ENCODE measurements at regions not wholly inside any gene's neighbourhood (a gene's known extent, or its start where the extent isn't known, plus 50 kb on each side); places are given as distances from the start of the nearest gene placed in this dataset.
A peak's percentile ranks its signal among the peaks of the same experiment; 100 is the strongest.

DNA sequence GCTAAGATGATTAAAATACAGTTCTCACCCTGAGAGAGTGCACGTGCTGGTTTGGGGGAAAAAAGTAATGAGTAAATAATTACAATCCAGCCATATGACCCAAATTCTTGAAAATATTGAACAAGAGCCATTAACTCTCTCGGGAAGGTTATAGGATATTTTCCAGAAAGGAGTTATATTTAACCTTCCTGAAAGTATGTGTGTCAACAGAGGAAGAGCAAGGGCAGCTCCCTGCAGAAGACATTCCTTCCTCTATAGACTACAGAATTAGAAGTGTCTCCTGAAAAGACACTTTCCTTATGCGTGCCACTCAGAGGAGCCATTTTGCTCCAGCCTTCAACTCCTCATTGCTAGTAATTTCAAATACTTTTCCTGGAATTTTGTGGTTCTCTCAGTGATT lies 648.7 kb downstream of the USP25 start:
- H3K4me1 Mint-ChIP-seq (ENCODE audit: low read depth), result peaks cover 49% of the 10 kb centered on the region
- H3K36me3 Mint-ChIP-seq (ENCODE audit: low read depth), result no peaks in the 10 kb centered on the region
- H3K27me3 Mint-ChIP-seq (ENCODE audit: low read depth), result no peaks in the 10 kb centered on the region
- no peak for DNase-seq (ENCODE audit: low spot score)
- H3K27ac Mint-ChIP-seq (ENCODE audit: unreplicated experiment), result peak overlapping the region; percentile 49
- TF ChIP-seq, protein P1, sequence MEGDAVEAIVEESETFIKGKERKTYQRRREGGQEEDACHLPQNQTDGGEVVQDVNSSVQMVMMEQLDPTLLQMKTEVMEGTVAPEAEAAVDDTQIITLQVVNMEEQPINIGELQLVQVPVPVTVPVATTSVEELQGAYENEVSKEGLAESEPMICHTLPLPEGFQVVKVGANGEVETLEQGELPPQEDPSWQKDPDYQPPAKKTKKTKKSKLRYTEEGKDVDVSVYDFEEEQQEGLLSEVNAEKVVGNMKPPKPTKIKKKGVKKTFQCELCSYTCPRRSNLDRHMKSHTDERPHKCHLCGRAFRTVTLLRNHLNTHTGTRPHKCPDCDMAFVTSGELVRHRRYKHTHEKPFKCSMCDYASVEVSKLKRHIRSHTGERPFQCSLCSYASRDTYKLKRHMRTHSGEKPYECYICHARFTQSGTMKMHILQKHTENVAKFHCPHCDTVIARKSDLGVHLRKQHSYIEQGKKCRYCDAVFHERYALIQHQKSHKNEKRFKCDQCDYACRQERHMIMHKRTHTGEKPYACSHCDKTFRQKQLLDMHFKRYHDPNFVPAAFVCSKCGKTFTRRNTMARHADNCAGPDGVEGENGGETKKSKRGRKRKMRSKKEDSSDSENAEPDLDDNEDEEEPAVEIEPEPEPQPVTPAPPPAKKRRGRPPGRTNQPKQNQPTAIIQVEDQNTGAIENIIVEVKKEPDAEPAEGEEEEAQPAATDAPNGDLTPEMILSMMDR (IDR thresholded peaks at IDR 0.05), result peak; percentile 39
- no peaks in the 10 kb centered on the region for H3K9me3 Mint-ChIP-seq (ENCODE audit: low read depth)
- H3K4me3 Mint-ChIP-seq (ENCODE audit: unreplicated experiment), result peak overlapping the region; percentile 7

DNA sequence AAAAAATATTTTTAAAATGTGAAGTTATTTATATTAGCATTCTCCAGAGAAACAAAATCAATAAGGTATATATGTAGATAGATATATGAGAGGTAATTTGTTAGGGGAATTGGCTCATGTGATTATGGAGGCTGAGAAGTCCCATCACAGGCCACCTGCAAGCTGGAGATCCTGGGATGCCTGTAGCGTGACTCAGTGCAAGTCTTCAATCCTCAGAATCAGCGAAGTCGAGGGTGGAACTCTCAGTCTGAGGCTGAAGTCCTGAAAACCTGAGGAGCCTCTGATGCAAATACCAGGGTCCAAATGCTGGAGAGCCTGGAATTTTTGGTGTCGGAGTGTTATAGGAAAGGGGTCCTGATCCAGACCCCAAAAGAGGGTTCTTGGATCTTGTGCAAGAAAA lies 658.5 kb downstream of the USP25 start:
- no peaks in the 10 kb centered on the region for H3K9me3 Mint-ChIP-seq (ENCODE audit: low read depth)
- DNase-seq (ENCODE audit: low spot score), result no peak
- TF ChIP-seq, protein P1 (IDR thresholded peaks at IDR 0.05), result no peak
- H3K27ac Mint-ChIP-seq (ENCODE audit: unreplicated experiment), result no peak overlapping the region
- H3K4me3 Mint-ChIP-seq (ENCODE audit: unreplicated experiment), result no peak overlapping the region
- no peaks in the 10 kb centered on the region for H3K4me1 Mint-ChIP-seq (ENCODE audit: low read depth)
- H3K36me3 Mint-ChIP-seq (ENCODE audit: low read depth), result peaks cover 6% of the 10 kb centered on the region
- no peaks in the 10 kb centered on the region for H3K27me3 Mint-ChIP-seq (ENCODE audit: low read depth)

DNA sequence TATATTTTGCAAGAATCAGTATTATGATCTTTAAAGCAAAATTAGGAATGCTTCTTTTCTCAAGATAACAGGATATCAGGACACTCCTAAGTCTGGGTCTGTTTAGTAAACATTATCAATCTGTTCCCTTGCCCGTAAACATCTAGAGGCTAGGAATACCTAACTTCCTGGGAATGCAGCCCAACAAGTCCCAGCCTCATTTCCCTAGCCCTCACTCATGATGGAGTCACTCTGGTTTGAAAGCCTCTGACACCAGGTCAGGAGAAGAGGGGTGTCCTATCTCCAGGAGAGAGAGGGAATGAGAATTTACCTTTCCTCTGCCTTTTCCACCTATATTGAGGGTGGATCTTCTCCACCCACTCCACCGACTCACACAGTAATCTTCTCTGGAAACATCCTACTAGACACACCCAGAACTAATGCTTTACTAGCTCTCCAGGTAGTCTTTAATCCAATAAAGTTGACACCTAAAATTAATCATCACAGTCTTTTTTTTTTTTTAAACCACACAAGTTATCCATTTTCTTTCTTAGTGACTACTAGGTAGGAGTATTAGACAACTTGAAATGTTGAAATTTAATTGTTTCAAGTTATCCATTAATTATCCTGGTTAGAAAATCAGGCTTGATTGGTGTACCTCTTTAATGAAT lies 659.3 kb downstream of the USP25 start:
- no peak overlapping the region for H3K4me3 Mint-ChIP-seq (ENCODE audit: unreplicated experiment)
- H3K27me3 Mint-ChIP-seq (ENCODE audit: low read depth), result no peaks in the 10 kb centered on the region
- TF ChIP-seq, protein P1 (IDR thresholded peaks at IDR 0.05), result no peak
- no peaks in the 10 kb centered on the region for H3K9me3 Mint-ChIP-seq (ENCODE audit: low read depth)
- no peak for DNase-seq (ENCODE audit: low spot score)
- peaks cover 6% of the 10 kb centered on the region for H3K36me3 Mint-ChIP-seq (ENCODE audit: low read depth)
- H3K4me1 Mint-ChIP-seq (ENCODE audit: low read depth), result no peaks in the 10 kb centered on the region
- H3K27ac Mint-ChIP-seq (ENCODE audit: unreplicated experiment), result no peak overlapping the region

DNA sequence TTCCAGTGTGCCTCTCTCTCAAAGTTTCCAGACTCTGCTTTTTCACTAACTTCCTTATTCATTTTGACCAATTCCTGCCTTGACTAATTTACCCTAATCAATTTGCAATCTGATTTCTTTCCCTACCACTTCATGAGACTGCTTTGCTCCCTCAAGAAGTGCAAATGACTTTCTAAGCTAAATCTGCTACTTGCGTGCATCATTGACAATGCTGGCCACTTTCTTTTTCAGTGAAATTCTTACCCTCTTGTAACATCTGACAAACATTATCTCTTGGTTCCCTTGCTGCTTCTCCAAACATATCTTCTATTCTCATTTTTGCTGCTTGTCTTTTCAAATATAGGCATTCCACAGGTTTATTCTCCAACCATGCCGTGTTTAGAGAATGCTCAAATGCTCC lies 659.9 kb downstream of the USP25 start:
- no peaks in the 10 kb centered on the region for H3K27me3 Mint-ChIP-seq (ENCODE audit: low read depth)
- H3K4me3 Mint-ChIP-seq (ENCODE audit: unreplicated experiment), result no peak overlapping the region
- no peaks in the 10 kb centered on the region for H3K9me3 Mint-ChIP-seq (ENCODE audit: low read depth)
- H3K27ac Mint-ChIP-seq (ENCODE audit: unreplicated experiment), result no peak overlapping the region
- no peak for DNase-seq (ENCODE audit: low spot score)
- H3K36me3 Mint-ChIP-seq (ENCODE audit: low read depth), result peaks cover 6% of the 10 kb centered on the region
- H3K4me1 Mint-ChIP-seq (ENCODE audit: low read depth), result no peaks in the 10 kb centered on the region
- TF ChIP-seq, protein P1 (IDR thresholded peaks at IDR 0.05), result no peak

DNA sequence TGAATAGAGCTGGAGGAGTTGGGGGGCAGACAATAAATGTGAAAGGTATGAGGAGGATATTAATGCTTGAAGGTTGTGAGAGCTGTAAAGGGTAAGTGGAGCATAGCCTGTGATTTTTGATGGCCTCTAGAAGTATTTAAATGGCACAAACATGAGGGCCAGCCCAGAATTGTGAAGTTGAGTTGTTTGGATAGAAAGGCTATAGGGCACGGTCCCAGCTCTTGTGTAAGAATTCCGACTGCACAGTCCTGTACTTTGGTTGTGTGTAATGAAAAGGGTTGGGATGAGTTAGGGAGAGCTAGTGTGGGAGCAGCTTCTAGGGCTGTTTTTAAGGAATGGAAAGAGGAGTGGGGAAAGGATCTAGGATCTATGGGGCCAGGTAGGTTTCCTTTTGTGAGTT lies 665.5 kb downstream of the USP25 start:
- no peak overlapping the region for H3K4me3 Mint-ChIP-seq (ENCODE audit: unreplicated experiment)
- H3K36me3 Mint-ChIP-seq (ENCODE audit: low read depth), result peaks cover 8% of the 10 kb centered on the region
- DNase-seq (ENCODE audit: low spot score), result no peak
- H3K9me3 Mint-ChIP-seq (ENCODE audit: low read depth), result peaks cover 11% of the 10 kb centered on the region
- H3K4me1 Mint-ChIP-seq (ENCODE audit: low read depth), result no peaks in the 10 kb centered on the region
- H3K27me3 Mint-ChIP-seq (ENCODE audit: low read depth), result no peaks in the 10 kb centered on the region
- no peak overlapping the region for H3K27ac Mint-ChIP-seq (ENCODE audit: unreplicated experiment)
- TF ChIP-seq, protein P1 (IDR thresholded peaks at IDR 0.05), result no peak

All from chondrocyte (in vitro differentiated cells).